ENCODE measurements at regions not wholly inside any gene's neighbourhood (a gene's known extent, or its start where the extent isn't known, plus 50 kb on each side); places are given as distances from the start of the nearest gene placed in this dataset.
"Not testable (repeated sequence)": the region's sequence is repeated elsewhere in the genome, so short reads cannot be mapped to it uniquely, and the experiment has no call there.

- TF ChIP-seq POLR2A, POLR2AphosphoS5 (IDR thresholded peaks at IDR 0.05): not testable (repeated sequence)
- TF ChIP-seq, protein P1, sequence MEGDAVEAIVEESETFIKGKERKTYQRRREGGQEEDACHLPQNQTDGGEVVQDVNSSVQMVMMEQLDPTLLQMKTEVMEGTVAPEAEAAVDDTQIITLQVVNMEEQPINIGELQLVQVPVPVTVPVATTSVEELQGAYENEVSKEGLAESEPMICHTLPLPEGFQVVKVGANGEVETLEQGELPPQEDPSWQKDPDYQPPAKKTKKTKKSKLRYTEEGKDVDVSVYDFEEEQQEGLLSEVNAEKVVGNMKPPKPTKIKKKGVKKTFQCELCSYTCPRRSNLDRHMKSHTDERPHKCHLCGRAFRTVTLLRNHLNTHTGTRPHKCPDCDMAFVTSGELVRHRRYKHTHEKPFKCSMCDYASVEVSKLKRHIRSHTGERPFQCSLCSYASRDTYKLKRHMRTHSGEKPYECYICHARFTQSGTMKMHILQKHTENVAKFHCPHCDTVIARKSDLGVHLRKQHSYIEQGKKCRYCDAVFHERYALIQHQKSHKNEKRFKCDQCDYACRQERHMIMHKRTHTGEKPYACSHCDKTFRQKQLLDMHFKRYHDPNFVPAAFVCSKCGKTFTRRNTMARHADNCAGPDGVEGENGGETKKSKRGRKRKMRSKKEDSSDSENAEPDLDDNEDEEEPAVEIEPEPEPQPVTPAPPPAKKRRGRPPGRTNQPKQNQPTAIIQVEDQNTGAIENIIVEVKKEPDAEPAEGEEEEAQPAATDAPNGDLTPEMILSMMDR (IDR thresholded peaks at IDR 0.05), result not testable (repeated sequence)
These were observed 81.6 kb upstream of the VGLL4 start for GRCh38 chr3:11725340-11725641.
